ENCODE measurements at regions not wholly inside any gene's neighbourhood (a gene's known extent, or its start where the extent isn't known, plus 50 kb on each side); places are given as distances from the start of the nearest gene placed in this dataset.
A peak's percentile ranks its signal among the peaks of the same experiment; 100 is the strongest.

DNA sequence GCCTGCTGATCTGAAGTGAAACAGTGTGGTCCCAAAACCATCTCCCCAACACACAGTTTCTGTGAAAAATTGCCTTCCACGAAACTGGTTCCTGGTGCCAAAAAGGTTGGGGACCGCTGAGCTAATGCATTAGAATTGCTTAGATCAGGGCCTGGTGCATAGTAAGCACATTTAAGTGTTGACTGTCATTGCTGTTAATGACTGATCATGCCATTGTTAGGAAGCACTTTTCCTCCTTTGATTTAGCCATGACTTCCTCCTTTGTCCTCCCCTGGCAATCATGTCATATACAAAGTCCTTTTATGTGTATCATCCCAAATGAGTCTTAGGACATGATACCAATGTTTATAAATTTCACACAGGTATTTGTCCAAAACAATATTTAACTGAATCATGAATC lies 81.5 kb upstream of the ATP11B start:
- H3K27ac ChIP-seq (ENCODE audit: low read length) = peak overlapping the region; percentile 47

DNA sequence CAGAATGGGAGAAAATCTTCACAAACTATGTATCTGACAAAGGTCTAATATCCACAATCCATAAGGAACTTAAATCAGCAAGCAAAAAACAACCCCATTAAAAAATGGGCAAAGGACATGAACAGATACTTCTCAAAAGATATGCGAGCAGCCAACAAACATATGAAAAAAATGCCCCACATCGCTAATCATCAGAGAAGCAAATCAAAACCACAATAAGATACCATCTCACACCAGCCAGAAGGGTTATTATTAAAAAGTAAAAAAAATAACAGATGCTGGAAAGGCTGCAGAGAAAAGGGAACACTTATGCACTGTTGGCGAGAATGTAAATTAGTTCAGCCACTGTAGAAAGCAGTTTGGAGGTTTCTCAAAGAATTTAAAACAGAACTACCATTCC lies 80.2 kb upstream of the ATP11B start:
- Histone ChIP-seq H3K4me3 (ENCODE audit: low read length) (no peak overlapping the region), H3K4me1 (ENCODE audit: control insufficient read depth, insufficient read depth, low read length) (peaks cover 23% of the 10 kb centered on the region)
- WGBS (ENCODE audit: insufficient coverage, low lambda C conversion rate) = 100% methylated on average over 1 of the region's 3 CpGs

More for the DNA sequence above, 81.5 kb upstream of the ATP11B start:
- peaks cover 19% of the 10 kb centered on the region for H3K4me1 ChIP-seq (ENCODE audit: control insufficient read depth, insufficient read depth, low read length)
- DNase-seq = peak in 1 of 2 donors; percentile 35
- no peaks in the 10 kb centered on the region for H3K9me3 ChIP-seq (ENCODE audit: control insufficient read depth, low read depth, low read length)
- H3K4me3 ChIP-seq (ENCODE audit: low read length) = no peak overlapping the region
- no peaks in the 10 kb centered on the region for H3K27me3 ChIP-seq (ENCODE audit: control insufficient read depth, insufficient read depth, low read length)
- H3K36me3 ChIP-seq (ENCODE audit: control insufficient read depth, insufficient read depth, low read length) = no peaks in the 10 kb centered on the region
- WGBS (ENCODE audit: insufficient coverage, low lambda C conversion rate) = no CpG with 5 or more reads among the region's 2 CpGs

DNA sequence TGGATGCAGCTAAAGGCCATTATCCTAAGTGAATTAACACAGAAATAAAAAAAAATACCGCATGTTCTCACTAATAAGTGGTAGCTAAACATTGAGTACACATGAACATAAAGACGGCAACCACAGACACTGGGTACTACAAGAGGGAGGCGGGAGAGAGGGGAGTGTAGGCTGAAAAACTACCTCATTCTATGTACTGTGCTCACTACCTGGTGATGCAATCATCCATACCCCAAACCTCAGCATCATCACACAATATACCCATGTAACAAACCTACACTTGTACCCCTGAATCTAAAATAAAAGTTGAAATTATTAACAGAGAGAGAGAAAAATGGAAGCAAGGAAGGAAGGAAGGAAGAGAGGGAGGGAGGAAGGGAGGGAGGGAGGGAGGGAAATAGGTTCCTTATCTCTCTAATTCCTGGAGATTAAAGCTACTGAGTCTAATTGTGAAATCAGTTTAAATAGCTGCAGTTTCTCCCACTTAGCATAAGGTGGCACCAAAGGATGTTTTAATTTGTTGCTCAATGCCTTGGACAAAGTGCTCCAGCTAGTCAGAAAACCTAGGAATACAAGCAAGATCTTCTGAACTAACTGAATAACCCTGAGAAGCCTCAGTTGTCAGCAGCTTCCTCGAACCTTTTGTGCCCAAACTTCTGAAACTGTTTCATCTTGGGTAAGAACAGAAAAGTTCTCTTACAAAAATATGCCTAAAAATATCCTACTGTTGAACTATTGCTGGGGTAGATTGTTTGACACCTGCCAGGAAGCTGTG lies 79.4 kb upstream of the ATP11B start:
- Histone ChIP-seq H3K27me3 (ENCODE audit: control insufficient read depth, insufficient read depth, low read length) (no peaks in the 10 kb centered on the region), H3K9me3 (ENCODE audit: control insufficient read depth, low read depth, low read length) (no peaks in the 10 kb centered on the region), H3K36me3 (ENCODE audit: control insufficient read depth, insufficient read depth, low read length) (no peaks in the 10 kb centered on the region), H3K4me3 (ENCODE audit: low read length) (no peak overlapping the region), H3K4me1 (ENCODE audit: control insufficient read depth, insufficient read depth, low read length) (peaks cover 23% of the 10 kb centered on the region), H3K27ac (ENCODE audit: low read length) (no peak overlapping the region)
- WGBS (ENCODE audit: insufficient coverage, low lambda C conversion rate) = no CpG with 5 or more reads among the region's 4 CpGs
- DNase-seq = peak; percentile 53 to 76

More for the DNA sequence above, 80.2 kb upstream of the ATP11B start:
- Histone ChIP-seq H3K9me3 (ENCODE audit: control insufficient read depth, low read depth, low read length) (no peaks in the 10 kb centered on the region), H3K27ac (ENCODE audit: low read length) (no peak overlapping the region), H3K36me3 (ENCODE audit: control insufficient read depth, insufficient read depth, low read length) (no peaks in the 10 kb centered on the region), H3K27me3 (ENCODE audit: control insufficient read depth, insufficient read depth, low read length) (no peaks in the 10 kb centered on the region)
- DNase-seq = no peak

DNA sequence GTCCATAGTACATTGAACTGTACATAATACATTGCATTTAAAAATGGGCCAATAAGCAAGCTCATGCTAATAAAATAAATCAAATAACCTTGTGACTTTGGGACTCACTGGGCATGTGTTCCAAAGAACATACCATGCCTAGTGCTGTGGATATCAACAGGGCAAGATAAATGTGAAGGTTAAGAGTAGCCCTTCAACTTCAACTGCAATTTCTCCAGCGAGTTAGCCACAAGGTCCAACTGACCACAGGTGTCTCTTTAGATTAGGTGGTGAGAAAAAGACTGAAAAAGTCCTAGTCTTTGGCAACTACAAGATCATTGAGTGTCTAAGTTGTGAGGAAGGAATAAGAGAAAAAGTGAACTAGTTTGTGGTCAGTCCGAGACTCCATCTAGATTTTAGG lies 78.3 kb upstream of the ATP11B start:
- no peak for DNase-seq
- no peaks in the 10 kb centered on the region for H3K9me3 ChIP-seq (ENCODE audit: control insufficient read depth, low read depth, low read length)
- WGBS (ENCODE audit: insufficient coverage, low lambda C conversion rate) = no CpG with 5 or more reads among the region's 2 CpGs
- H3K27ac ChIP-seq (ENCODE audit: low read length) = no peak overlapping the region
- H3K4me1 ChIP-seq (ENCODE audit: control insufficient read depth, insufficient read depth, low read length) = peaks cover 26% of the 10 kb centered on the region
- no peaks in the 10 kb centered on the region for H3K27me3 ChIP-seq (ENCODE audit: control insufficient read depth, insufficient read depth, low read length)
- no peaks in the 10 kb centered on the region for H3K36me3 ChIP-seq (ENCODE audit: control insufficient read depth, insufficient read depth, low read length)
- H3K4me3 ChIP-seq (ENCODE audit: low read length) = no peak overlapping the region

DNA sequence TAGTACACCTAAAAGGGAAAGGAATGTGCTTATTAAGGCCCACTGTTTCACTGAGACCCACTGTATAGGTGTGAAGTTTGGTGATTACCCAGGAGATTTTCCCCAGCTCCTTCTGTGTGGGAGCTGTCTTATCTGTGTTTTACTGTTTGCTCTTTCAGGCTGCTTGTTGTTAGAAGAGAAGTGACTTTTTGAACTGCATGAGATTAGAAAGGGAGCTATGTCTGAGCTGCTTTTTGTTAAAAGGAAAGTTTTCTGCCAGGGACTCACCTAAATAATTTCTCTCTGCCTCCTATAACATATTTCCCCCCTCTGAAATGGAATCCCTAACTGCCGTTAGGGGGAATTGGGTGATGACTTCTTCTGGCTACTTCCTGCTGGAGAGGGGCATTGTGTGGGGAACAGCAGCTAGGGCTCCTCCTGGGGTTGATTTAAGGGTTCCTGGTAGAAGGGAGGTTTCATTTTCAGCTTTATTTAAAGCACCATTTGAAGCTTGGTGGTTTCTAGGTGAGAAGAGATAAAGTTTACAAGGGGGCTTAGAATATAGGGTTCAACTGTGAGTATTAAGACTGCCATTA lies 77.1 kb upstream of the ATP11B start:
- DNase-seq = peak in 1 of 2 donors; percentile 57
- no peaks in the 10 kb centered on the region for H3K36me3 ChIP-seq (ENCODE audit: control insufficient read depth, insufficient read depth, low read length)
- no peaks in the 10 kb centered on the region for H3K27me3 ChIP-seq (ENCODE audit: control insufficient read depth, insufficient read depth, low read length)
- H3K4me3 ChIP-seq (ENCODE audit: low read length) = no peak overlapping the region
- peaks cover 28% of the 10 kb centered on the region for H3K4me1 ChIP-seq (ENCODE audit: control insufficient read depth, insufficient read depth, low read length)
- no CpG with 5 or more reads among the region's 1 CpG for WGBS (ENCODE audit: insufficient coverage, low lambda C conversion rate)
- H3K9me3 ChIP-seq (ENCODE audit: control insufficient read depth, low read depth, low read length) = no peaks in the 10 kb centered on the region
- H3K27ac ChIP-seq (ENCODE audit: low read length) = peak overlapping the region; percentile 54

DNA sequence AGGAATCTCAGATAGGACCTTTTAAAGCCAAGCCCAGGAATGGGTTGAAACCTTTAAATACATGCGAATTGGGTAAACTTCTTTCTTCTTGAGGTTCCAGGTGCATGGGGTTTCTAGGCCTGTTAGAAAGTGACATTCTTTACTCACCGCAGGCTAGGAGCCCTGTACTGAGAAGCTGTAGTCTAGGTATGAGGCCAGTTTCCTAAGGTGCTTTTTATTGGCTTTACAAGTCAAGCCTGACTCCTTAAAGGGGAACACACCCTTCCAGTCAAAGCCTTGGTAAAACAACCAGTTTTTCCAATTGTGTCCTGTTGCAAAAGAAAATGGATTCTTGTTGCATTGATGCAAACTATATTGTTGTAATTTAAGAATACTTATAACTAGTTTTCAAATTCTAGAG lies 76.1 kb upstream of the ATP11B start:
- peak in 1 of 2 donors; percentile 55 for DNase-seq
- no peaks in the 10 kb centered on the region for H3K27me3 ChIP-seq (ENCODE audit: control insufficient read depth, insufficient read depth, low read length)
- H3K9me3 ChIP-seq (ENCODE audit: control insufficient read depth, low read depth, low read length) = no peaks in the 10 kb centered on the region
- H3K4me1 ChIP-seq (ENCODE audit: control insufficient read depth, insufficient read depth, low read length) = peaks cover 25% of the 10 kb centered on the region
- WGBS (ENCODE audit: insufficient coverage, low lambda C conversion rate) = no CpG with 5 or more reads among the region's 2 CpGs
- H3K36me3 ChIP-seq (ENCODE audit: control insufficient read depth, insufficient read depth, low read length) = no peaks in the 10 kb centered on the region
- H3K4me3 ChIP-seq (ENCODE audit: low read length) = no peak overlapping the region
- no peak overlapping the region for H3K27ac ChIP-seq (ENCODE audit: low read length)

- Histone ChIP-seq H3K27ac (ENCODE audit: low read length) (no peak overlapping the region), H3K4me1 (ENCODE audit: control insufficient read depth, insufficient read depth, low read length) (peaks cover 27% of the 10 kb centered on the region), H3K4me3 (ENCODE audit: low read length) (no peak overlapping the region), H3K27me3 (ENCODE audit: control insufficient read depth, insufficient read depth, low read length) (no peaks in the 10 kb centered on the region), H3K36me3 (ENCODE audit: control insufficient read depth, insufficient read depth, low read length) (no peaks in the 10 kb centered on the region), H3K9me3 (ENCODE audit: control insufficient read depth, low read depth, low read length) (no peaks in the 10 kb centered on the region)
- WGBS (ENCODE audit: insufficient coverage, low lambda C conversion rate) = no CpG with 5 or more reads among the region's 6 CpGs
- no peak for DNase-seq
Observed at GRCh38 chr3:182722907-182723306, 70.4 kb upstream of the ATP11B start.

GRCh38 chr3:182723596-182723995 lies 69.7 kb upstream of the ATP11B start:
- peaks cover 27% of the 10 kb centered on the region for H3K4me1 ChIP-seq (ENCODE audit: control insufficient read depth, insufficient read depth, low read length)
- no peak overlapping the region for H3K4me3 ChIP-seq (ENCODE audit: low read length)
- peak in 1 of 2 donors; percentile 36 for DNase-seq
- whole genome bisulfite sequencing (ENCODE audit: insufficient coverage, low lambda C conversion rate) = 80% methylated on average over 1 of the region's 4 CpGs
- H3K27ac ChIP-seq (ENCODE audit: low read length) = no peak overlapping the region
- H3K36me3 ChIP-seq (ENCODE audit: control insufficient read depth, insufficient read depth, low read length) = no peaks in the 10 kb centered on the region
- no peaks in the 10 kb centered on the region for H3K27me3 ChIP-seq (ENCODE audit: control insufficient read depth, insufficient read depth, low read length)
- H3K9me3 ChIP-seq (ENCODE audit: control insufficient read depth, low read depth, low read length) = no peaks in the 10 kb centered on the region

DNA sequence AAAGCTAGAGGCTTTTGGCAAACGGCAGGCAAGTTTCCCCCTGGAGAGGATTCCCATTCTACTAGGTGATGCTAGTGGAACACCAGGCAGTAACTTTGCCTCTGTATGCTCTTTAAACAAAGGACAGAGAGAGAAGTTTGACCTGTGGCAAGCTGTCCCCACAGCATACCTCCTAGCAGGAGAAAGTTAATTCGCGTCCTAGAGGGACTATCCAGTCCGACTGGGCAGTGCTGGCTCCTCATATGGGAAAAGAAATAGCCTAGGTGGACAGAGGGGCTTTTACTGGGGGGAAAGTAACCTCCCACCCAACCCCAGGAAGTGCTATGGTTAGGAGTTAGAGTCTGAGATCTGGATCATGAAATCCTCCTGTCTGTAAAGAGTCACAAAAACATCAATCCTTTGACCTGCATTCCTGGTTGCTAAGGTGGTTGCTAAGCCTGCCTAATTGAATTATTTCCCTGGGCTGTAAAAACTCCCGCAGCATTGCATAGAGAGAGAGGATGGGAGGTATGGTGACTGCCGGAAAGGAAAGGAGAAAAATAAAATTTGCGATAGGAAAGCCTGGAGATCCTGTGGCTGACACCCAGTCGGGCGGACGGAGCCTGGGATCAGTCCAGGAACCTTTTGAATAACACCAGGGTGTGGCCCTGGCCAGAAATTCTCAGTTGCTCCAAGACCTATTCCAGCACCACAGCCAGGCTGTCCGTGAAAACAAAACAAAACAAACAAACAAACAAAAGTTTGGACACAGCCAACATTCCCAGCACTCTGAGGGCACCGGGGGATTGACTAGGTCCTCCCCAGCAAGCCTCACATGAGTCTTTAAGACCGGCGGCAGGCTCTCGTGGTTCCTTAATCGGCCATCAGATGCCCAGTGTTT lies 67.7 kb upstream of the ATP11B start:
- no peaks in the 10 kb centered on the region for H3K27me3 ChIP-seq (ENCODE audit: control insufficient read depth, insufficient read depth, low read length)
- no peaks in the 10 kb centered on the region for H3K36me3 ChIP-seq (ENCODE audit: control insufficient read depth, insufficient read depth, low read length)
- H3K9me3 ChIP-seq (ENCODE audit: control insufficient read depth, low read depth, low read length) = no peaks in the 10 kb centered on the region
- H3K27ac ChIP-seq (ENCODE audit: low read length) = no peak overlapping the region
- no peak overlapping the region for H3K4me3 ChIP-seq (ENCODE audit: low read length)
- peak in 1 of 2 donors; percentile 25 for DNase-seq
- H3K4me1 ChIP-seq (ENCODE audit: control insufficient read depth, insufficient read depth, low read length) = peaks cover 22% of the 10 kb centered on the region
- no CpG with 5 or more reads among the region's 16 CpGs for WGBS (ENCODE audit: insufficient coverage, low lambda C conversion rate)
